ENCODE measurements at regions not wholly inside any gene's neighbourhood (a gene's known extent, or its start where the extent isn't known, plus 50 kb on each side); places are given as distances from the start of the nearest gene placed in this dataset.

- TF ChIP-seq CTCF (IDR thresholded peaks at IDR 0.05) (no peak), POLR2A (IDR thresholded peaks at IDR 0.05) (no peak)
Measured at GRCh38 chr14:106812788-106813476, 1286.5 kb downstream of the TMEM121 start.
